Left hindlimb (tissue), 1 donor: ENCODE measurements at regions not wholly inside any gene's neighbourhood (a gene's known extent, or its start where the extent isn't known, plus 50 kb on each side); places are given as distances from the start of the nearest gene placed in this dataset.
"Not testable (repeated sequence)": the region's sequence is repeated elsewhere in the genome, so short reads cannot be mapped to it uniquely, and the experiment has no call there.

Experiments
- DNase-seq: peaks from one replicate; pipeline ENCODE4 v3.0.0-alpha.2; 2018

- DNase-seq: no peak
These were observed 60.5 kb downstream of the DSEL start for GRCh38 chr18:67455890-67456501.

GRCh38 chr18:67453901-67454300 lies 62.6 kb downstream of the DSEL start:
- DNase-seq: no peak

- DNase-seq: no peak
These were observed 64.6 kb downstream of the DSEL start for GRCh38 chr18:67451960-67452359.

GRCh38 chr18:67451101-67451500 lies 65.4 kb downstream of the DSEL start:
- not testable (repeated sequence) for DNase-seq

- no peak for DNase-seq
These were observed 82.5 kb downstream of the DSEL start for GRCh38 chr18:67433971-67434370.

GRCh38 chr18:67432806-67433205 lies 83.7 kb downstream of the DSEL start:
- no peak for DNase-seq

GRCh38 chr18:67428805-67429204 lies 87.7 kb downstream of the DSEL start:
- no peak for DNase-seq

GRCh38 chr18:67428158-67428557 lies 88.4 kb downstream of the DSEL start:
- DNase-seq: no peak

GRCh38 chr18:67426486-67426885 lies 90.0 kb downstream of the DSEL start:
- no peak for DNase-seq

GRCh38 chr18:67425672-67426071 lies 90.8 kb downstream of the DSEL start:
- no peak for DNase-seq

GRCh38 chr18:67421651-67422050 lies 94.9 kb downstream of the DSEL start:
- no peak for DNase-seq

GRCh38 chr18:67417864-67418523 lies 98.5 kb downstream of the DSEL start:
- no peak for DNase-seq

GRCh38 chr18:67411116-67411515 lies 105.4 kb downstream of the DSEL start:
- no peak for DNase-seq

GRCh38 chr18:67410075-67411070 lies 106.1 kb downstream of the DSEL start:
- no peak for DNase-seq

- DNase-seq: no peak
These were observed 108.3 kb downstream of the DSEL start for GRCh38 chr18:67408240-67408639.

GRCh38 chr18:67406714-67407113 lies 109.8 kb downstream of the DSEL start:
- no peak for DNase-seq

GRCh38 chr18:67402543-67402942 lies 114.0 kb downstream of the DSEL start:
- no peak for DNase-seq

GRCh38 chr18:67400502-67401117 lies 115.9 kb downstream of the DSEL start:
- DNase-seq: no peak

GRCh38 chr18:67386032-67386431 lies 130.5 kb downstream of the DSEL start:
- no peak for DNase-seq

GRCh38 chr18:67385455-67385854 lies 131.1 kb downstream of the DSEL start:
- no peak for DNase-seq

GRCh38 chr18:67384057-67384456 lies 132.5 kb downstream of the DSEL start:
- not testable (repeated sequence) for DNase-seq

GRCh38 chr18:67381608-67382150 lies 134.8 kb downstream of the DSEL start:
- no peak for DNase-seq

- no peak for DNase-seq
These were observed 135.7 kb downstream of the DSEL start for GRCh38 chr18:67380867-67381266.
